ENCODE measurements at regions not wholly inside any gene's neighbourhood (a gene's known extent, or its start where the extent isn't known, plus 50 kb on each side); places are given as distances from the start of the nearest gene placed in this dataset.

DNA sequence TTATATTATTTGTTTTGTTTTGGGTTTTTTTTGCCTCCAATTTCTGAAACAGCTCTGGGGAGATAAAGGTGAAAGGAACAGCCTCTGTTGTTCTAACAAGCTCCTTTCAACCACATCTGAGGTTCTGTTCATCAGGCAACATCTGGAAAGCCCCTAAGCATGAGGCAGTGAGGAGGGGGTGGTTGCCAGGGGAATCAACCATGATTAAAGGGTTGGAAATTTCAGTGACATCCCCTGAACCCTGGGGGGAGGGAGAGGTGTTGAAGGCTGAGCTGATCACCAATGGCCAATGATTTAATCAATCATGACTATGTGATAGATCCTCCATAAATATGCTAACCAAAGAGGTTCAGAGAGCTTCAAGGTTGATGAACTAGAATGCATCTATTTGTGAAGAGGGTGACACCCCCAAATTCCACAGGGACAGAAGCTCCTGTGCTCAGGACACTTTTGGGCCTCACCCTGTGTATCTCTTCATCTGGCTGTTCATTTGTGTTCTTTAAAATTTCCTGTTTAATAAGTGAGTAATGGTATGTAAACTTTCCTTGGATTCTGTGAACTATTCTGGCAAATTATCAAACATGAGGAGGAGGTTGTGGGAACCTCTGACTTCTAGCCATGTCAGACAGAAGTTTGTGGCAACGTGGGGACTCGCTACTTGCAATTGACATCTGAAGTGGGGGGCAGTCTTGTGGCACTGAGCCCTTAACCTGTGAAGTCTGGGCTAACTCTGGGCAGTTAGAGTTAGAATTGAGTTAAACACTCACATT lies 221.3 kb downstream of the NHLRC3 start:
- TF ChIP-seq EP300 (IDR thresholded peaks at IDR 0.05): no peak
- TF ChIP-seq POLR2AphosphoS5 (IDR thresholded peaks at IDR 0.05): no peak
- no peak for TF ChIP-seq POLR2A (IDR thresholded peaks at IDR 0.05)
- TF ChIP-seq, protein P1, sequence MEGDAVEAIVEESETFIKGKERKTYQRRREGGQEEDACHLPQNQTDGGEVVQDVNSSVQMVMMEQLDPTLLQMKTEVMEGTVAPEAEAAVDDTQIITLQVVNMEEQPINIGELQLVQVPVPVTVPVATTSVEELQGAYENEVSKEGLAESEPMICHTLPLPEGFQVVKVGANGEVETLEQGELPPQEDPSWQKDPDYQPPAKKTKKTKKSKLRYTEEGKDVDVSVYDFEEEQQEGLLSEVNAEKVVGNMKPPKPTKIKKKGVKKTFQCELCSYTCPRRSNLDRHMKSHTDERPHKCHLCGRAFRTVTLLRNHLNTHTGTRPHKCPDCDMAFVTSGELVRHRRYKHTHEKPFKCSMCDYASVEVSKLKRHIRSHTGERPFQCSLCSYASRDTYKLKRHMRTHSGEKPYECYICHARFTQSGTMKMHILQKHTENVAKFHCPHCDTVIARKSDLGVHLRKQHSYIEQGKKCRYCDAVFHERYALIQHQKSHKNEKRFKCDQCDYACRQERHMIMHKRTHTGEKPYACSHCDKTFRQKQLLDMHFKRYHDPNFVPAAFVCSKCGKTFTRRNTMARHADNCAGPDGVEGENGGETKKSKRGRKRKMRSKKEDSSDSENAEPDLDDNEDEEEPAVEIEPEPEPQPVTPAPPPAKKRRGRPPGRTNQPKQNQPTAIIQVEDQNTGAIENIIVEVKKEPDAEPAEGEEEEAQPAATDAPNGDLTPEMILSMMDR (IDR thresholded peaks at IDR 0.05): no peak
- Histone ChIP-seq H3K4me3 (no peak overlapping the region), H3K36me3 (no peaks in the 10 kb centered on the region), H3K27ac (no peak overlapping the region), H3K27me3 (no peaks in the 10 kb centered on the region), H3K4me1 (peaks cover 0 to 4% (median 0%) of the 10 kb centered on the region in 3 donors), H3K9me3 (no peaks in the 10 kb centered on the region)
- 0 to 38% methylated on average over 1 to 2 of the region's 2 CpGs for WGBS, 2 donors (ENCODE audit: low coverage in 1 of 2)
- ATAC-seq: no peak

DNA sequence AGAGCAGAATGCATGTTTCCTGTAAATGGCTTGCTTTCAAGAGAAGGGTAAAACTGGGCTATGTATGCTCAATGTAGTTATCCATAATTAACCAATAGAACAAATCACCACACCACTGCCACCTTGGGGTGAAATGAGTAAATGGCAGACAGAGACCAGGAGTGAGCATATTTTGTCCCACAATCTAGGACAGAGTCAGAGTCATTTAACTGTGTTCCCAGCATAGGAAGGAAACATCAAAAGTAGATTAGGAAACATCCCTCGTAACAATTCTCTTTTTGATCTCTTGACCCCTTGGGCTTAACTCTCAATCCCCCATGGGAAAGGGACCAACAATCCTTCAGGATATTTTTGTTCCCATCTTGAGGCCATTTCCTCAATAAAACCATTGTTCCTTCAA lies 224.8 kb downstream of the NHLRC3 start:
- Histone ChIP-seq H3K27ac (no peak overlapping the region), H3K9me3 (no peaks in the 10 kb centered on the region), H3K4me3 (no peak overlapping the region), H3K4me1 (peaks cover 0 to 4% (median 0%) of the 10 kb centered on the region in 3 donors), H3K36me3 (no peaks in the 10 kb centered on the region), H3K27me3 (no peaks in the 10 kb centered on the region)
- 35 to 36% methylated on average over 1 of the region's 1 CpG for WGBS, 2 donors (ENCODE audit: low coverage in 1 of 2)
- TF ChIP-seq EP300 (IDR thresholded peaks at IDR 0.05) (no peak), POLR2AphosphoS5 (IDR thresholded peaks at IDR 0.05) (peak; percentile 13), POLR2A (IDR thresholded peaks at IDR 0.05) (no peak)
- TF ChIP-seq, protein P1 (IDR thresholded peaks at IDR 0.05): peak; percentile 50 to 74 (median 68)
- ATAC-seq: peak; percentile 67

DNA sequence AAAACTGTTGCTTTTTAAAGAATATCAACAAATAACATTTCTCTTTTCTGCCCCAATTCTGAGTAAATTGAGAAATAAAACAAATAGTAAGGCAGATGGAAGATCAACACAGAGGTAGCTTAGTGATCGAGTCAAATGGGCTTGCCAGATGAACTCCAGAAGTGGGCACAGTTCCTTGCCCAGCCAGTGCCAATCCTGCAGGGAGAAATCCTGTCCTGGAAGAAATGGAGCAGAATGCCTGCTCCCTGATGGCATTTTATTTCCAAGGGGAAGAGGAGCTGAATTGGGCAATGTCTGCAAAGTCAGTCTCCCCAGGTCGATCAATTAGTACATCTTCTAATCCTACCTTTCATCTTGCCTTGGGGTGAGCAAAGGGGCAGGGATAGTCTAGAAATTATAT lies 225.3 kb downstream of the NHLRC3 start:
- Histone ChIP-seq H3K27ac (no peak overlapping the region), H3K4me3 (no peak overlapping the region), H3K4me1 (peaks cover 0 to 4% (median 0%) of the 10 kb centered on the region in 3 donors), H3K27me3 (no peaks in the 10 kb centered on the region), H3K36me3 (no peaks in the 10 kb centered on the region), H3K9me3 (no peaks in the 10 kb centered on the region)
- ATAC-seq: no peak
- WGBS, 2 donors (ENCODE audit: low coverage in 1 of 2): 49 to 67% methylated on average over 1 to 2 of the region's 2 CpGs
- TF ChIP-seq, protein P1 (IDR thresholded peaks at IDR 0.05): no peak
- no peak for TF ChIP-seq POLR2A (IDR thresholded peaks at IDR 0.05)

DNA sequence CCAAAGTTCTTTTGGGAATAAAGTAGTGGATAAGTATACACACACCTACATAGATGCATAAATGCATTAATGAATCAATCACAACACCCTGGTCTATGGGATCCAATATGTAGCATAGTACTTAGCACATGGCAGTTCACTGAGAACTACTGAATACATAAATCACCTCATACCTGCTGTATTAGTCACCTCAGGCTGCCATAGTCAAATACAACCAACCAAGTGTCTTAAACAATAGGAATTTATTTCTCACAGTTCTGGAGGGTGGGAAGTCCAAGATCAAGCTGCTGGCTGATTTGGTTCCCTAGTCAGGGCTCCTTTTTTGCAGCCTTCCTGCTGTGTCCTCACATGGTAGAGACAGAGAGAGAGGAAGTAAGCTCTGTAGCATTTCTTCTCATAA lies 228.2 kb downstream of the NHLRC3 start:
- TF ChIP-seq POLR2A (IDR thresholded peaks at IDR 0.05): no peak
- TF ChIP-seq, protein P1 (IDR thresholded peaks at IDR 0.05): no peak
- TF ChIP-seq EP300 (IDR thresholded peaks at IDR 0.05): no peak
- TF ChIP-seq POLR2AphosphoS5 (IDR thresholded peaks at IDR 0.05): no peak
- Histone ChIP-seq H3K27me3 (no peaks in the 10 kb centered on the region), H3K9me3 (no peaks in the 10 kb centered on the region), H3K36me3 (no peaks in the 10 kb centered on the region), H3K27ac (no peak overlapping the region), H3K4me1 (no peaks in the 10 kb centered on the region), H3K4me3 (no peak overlapping the region)
- no peak for ATAC-seq

DNA sequence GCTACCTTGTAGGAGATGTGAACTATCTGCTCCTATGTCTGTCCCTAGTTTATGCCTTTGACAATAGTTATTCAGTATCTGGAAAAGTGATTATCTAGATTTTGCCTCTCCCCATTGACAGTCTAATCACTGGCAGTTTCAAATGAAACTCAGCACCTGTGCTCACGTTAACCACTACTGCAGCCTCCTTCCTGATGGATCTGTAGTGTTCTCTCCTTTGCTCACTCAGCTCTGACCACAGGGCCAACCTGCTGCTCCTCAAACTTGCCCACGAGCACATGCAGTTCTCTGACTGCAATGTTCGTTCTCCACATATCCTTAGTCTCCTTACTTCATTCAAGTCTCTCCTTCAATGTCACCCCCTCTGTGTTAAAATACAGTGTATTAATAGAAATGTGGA lies 230.1 kb downstream of the NHLRC3 start:
- Histone ChIP-seq H3K9me3 (no peaks in the 10 kb centered on the region), H3K27me3 (no peaks in the 10 kb centered on the region), H3K4me3 (no peak overlapping the region), H3K27ac (no peak overlapping the region), H3K4me1 (no peaks in the 10 kb centered on the region), H3K36me3 (no peaks in the 10 kb centered on the region)
- no peak for ATAC-seq
- TF ChIP-seq EP300 (IDR thresholded peaks at IDR 0.05) (no peak), POLR2AphosphoS5 (IDR thresholded peaks at IDR 0.05) (no peak)
- TF ChIP-seq, protein P1 (IDR thresholded peaks at IDR 0.05): no peak
- WGBS, 2 donors (ENCODE audit: low coverage in 1 of 2): 96 to 97% methylated on average over 3 of the region's 3 CpGs
